ENCODE measurements at regions not wholly inside any gene's neighbourhood (a gene's known extent, or its start where the extent isn't known, plus 50 kb on each side); places are given as distances from the start of the nearest gene placed in this dataset.

DNA sequence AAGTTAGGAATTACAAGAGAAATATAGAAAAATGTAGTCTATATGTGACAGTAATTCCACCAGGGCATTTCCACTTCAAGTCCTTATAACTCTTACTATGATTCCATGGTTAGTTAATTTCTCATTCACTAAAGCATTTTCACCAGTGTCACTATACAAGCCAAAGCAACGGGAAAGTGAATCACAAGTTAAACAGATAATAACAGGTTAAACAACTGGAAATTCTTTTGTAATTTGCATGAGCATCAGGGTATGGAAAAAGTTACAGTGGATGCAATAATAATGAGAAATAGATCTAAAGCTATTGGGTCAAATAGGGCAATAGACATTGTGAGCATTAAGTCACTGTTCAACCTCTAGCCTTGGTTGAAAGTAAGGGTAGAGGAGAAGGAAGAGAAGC lies 88.9 kb upstream of the ST6GAL2 start:
- TF ChIP-seq Cebpa-rat (IDR thresholded peaks at IDR 0.05), result no peak
- H4K20me1 ChIP-seq, result no peaks in the 10 kb centered on the region
- H3K9ac ChIP-seq, result no peak overlapping the region
- peaks cover 0 to 8% (median 0%) of the 10 kb centered on the region in 10 experiments; a peak in 2 of 20 replicates for H3K4me1 ChIP-seq
- H3K4me3 ChIP-seq, result no peak overlapping the region
- no peaks in the 10 kb centered on the region for H3K27me3 ChIP-seq
- no peaks in the 10 kb centered on the region for H3K9me3 ChIP-seq (replicated peaks in 1 of 11)
- H3K4me2 ChIP-seq, result no peak overlapping the region
- no peak overlapping the region for H3K27ac ChIP-seq
- H3K36me3 ChIP-seq, result no peaks in the 10 kb centered on the region

DNA sequence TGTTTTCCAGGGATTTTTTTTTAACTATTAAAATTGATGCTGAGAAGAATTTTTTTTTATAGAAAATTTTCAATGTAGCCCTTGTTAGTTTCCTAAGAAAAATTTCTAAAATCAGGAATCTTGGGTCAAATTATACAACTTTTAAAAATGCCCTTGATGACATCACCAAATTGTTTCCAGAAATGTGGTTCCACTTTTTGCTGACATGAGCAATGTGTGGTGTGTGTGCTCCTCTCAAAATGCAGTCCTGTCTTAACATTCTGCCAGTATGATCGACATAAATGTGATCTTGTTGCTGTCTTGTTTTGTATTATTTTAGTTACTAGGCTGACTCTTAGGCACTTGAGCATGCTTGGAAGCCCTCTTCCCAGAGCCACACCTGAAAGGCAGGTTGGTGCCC lies 89.7 kb upstream of the ST6GAL2 start:
- Histone ChIP-seq H3K4me2 (peak overlapping the region in 2 of 11 experiments; percentile 4 to 45; a peak in 1 of 22 replicates), H3K4me1 (peaks cover 0 to 8% (median 0%) of the 10 kb centered on the region in 10 experiments; a peak in 2 of 20 replicates), H3K9me3 (replicated peaks in 1 of 11) (no peaks in the 10 kb centered on the region), H3K27me3 (no peaks in the 10 kb centered on the region), H3K9ac (no peak overlapping the region), H3K27ac (no peak overlapping the region), H3K36me3 (no peaks in the 10 kb centered on the region), H3K4me3 (no peak overlapping the region), H4K20me1 (no peaks in the 10 kb centered on the region)
- TF ChIP-seq Cebpa-rat (IDR thresholded peaks at IDR 0.05), result no peak

DNA sequence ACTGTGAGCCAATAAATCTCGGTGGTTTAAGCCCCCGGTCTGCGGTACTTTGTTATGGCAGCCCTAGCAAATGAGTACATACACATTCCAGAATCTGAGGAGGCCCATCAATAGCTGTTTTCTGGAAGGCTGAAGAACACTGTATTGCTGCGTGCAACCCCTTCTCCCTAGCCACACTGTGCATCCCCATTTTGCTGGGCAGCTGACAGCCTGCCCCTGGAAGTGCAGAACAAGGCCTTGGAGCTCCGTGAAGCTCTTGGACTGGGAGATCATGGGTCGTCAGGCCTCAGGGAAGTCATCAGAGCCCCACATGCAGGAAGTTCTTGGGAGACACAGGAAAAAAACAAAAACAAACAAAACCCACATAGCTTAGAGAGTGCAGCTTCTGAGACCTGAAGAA lies 90.6 kb upstream of the ST6GAL2 start:
- H3K36me3 ChIP-seq, result no peaks in the 10 kb centered on the region
- H3K27ac ChIP-seq, result no peak overlapping the region
- TF ChIP-seq Cebpa-rat (IDR thresholded peaks at IDR 0.05), result no peak

DNA sequence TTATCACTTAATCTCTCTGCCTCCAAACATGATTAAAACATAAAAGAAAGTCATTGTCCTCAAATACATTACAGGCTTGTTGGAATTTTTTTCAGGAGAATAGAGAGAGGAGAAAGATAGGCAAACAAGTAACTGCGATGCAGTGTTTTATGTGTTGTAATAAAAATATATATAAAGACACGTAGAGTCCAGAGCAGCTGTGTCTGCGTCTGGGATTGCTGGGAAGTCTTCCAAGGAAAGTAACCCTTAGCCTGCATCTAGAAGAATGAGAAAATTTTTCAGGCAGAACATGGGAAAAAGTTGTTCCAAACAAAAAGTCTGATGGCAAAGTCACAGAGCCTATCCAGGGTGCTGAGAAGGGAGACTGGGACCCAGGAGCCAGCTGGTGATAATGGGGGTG lies 91.8 kb upstream of the ST6GAL2 start:
- Histone ChIP-seq H3K9me3 (replicated peaks in 1 of 11) (no peaks in the 10 kb centered on the region), H3K4me1 (peaks cover 0 to 8% (median 0%) of the 10 kb centered on the region in 10 experiments; a peak in 2 of 20 replicates), H3K9ac (no peak overlapping the region), H3K27ac (no peak overlapping the region), H4K20me1 (no peaks in the 10 kb centered on the region), H3K4me3 (no peak overlapping the region), H3K27me3 (no peaks in the 10 kb centered on the region), H3K4me2 (no peak overlapping the region), H3K36me3 (no peaks in the 10 kb centered on the region)
- no peak for TF ChIP-seq Cebpa-rat (IDR thresholded peaks at IDR 0.05)

More for the DNA sequence above, 90.6 kb upstream of the ST6GAL2 start:
- no peak overlapping the region for H3K9ac ChIP-seq
- peaks cover 0 to 8% (median 0%) of the 10 kb centered on the region in 10 experiments; a peak in 2 of 20 replicates for H3K4me1 ChIP-seq
- no peak overlapping the region for H3K4me3 ChIP-seq
- H3K27me3 ChIP-seq, result no peaks in the 10 kb centered on the region
- H3K4me2 ChIP-seq, result no peak overlapping the region
- H3K9me3 ChIP-seq (replicated peaks in 1 of 11), result no peaks in the 10 kb centered on the region
- no peaks in the 10 kb centered on the region for H4K20me1 ChIP-seq

DNA sequence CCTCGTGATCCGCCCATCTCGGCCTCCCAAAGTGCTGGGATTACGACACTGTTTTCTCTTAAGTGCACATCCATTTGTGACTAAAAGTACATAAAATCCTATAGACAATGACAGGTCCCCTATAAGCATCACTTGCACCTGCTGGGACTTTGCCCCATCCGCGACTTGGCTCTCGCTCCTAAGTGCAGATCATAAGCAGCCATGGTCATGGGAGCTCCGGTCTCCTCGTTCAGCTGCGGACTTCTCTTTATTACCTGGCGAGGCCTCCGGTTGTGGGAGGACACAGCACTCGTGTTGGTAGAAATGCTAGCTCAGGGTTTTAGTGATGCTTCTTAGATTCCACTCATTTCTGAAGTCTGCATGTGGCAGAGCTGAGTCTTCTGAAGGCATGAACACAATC lies 92.7 kb upstream of the ST6GAL2 start:
- no peaks in the 10 kb centered on the region for H3K9me3 ChIP-seq (replicated peaks in 1 of 11)
- no peak for TF ChIP-seq Cebpa-rat (IDR thresholded peaks at IDR 0.05)
- no peaks in the 10 kb centered on the region for H3K27me3 ChIP-seq
- H4K20me1 ChIP-seq, result no peaks in the 10 kb centered on the region
- H3K4me3 ChIP-seq, result no peak overlapping the region
- peaks cover 0 to 8% (median 0%) of the 10 kb centered on the region in 10 experiments; a peak in 2 of 20 replicates for H3K4me1 ChIP-seq
- H3K36me3 ChIP-seq, result no peaks in the 10 kb centered on the region
- no peak overlapping the region for H3K27ac ChIP-seq
- H3K9ac ChIP-seq, result no peak overlapping the region
- no peak overlapping the region for H3K4me2 ChIP-seq

DNA sequence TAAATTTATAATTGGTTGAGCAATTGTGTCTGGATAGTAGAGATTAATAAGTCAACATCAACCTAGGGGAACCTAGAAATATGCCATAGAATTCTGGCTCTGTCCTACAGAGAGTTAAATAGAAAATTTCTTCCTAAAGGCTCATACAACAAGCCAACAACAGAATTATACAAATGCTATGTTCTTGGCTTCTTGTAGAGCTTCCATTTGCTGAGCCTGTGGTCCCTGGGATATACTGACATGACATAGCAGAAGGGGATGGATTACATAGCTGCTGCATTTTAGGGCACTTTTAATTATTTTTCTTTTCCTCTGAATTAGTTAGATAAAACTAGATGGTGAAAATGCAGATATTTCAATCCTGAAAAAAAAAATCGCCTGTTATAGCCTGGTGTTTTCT lies 95.5 kb upstream of the ST6GAL2 start:
- no peak overlapping the region for H3K4me3 ChIP-seq
- H3K4me2 ChIP-seq, result no peak overlapping the region
- TF ChIP-seq Cebpa-rat (IDR thresholded peaks at IDR 0.05), result no peak
- no peak overlapping the region for H3K9ac ChIP-seq
- no peaks in the 10 kb centered on the region for H3K4me1 ChIP-seq
- no peaks in the 10 kb centered on the region for H3K27me3 ChIP-seq
- no peak overlapping the region for H3K27ac ChIP-seq
- no peaks in the 10 kb centered on the region for H3K36me3 ChIP-seq
- no peaks in the 10 kb centered on the region for H3K9me3 ChIP-seq (replicated peaks in 1 of 11)
- H4K20me1 ChIP-seq, result no peaks in the 10 kb centered on the region

DNA sequence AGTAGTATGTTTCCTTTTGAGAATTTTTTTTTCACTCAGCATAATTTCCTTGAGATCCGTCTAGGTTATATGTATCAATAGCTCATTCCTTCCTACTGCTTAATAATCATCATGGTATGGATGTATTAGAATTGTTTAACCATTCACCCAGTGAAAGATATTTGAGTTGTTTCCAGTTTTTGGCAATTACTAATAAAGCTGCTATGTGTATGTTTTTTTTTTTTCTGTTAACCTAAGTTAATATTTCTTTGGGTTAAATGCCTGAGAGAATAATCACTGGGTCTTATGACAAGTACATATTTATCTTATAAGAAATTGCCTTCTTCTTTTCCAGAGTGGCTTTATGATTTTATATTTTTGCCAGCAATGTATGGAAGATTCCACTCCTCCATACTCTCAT lies 96.4 kb upstream of the ST6GAL2 start:
- no peak overlapping the region for H3K4me3 ChIP-seq
- H3K36me3 ChIP-seq, result no peaks in the 10 kb centered on the region
- no peak overlapping the region for H3K4me2 ChIP-seq
- no peak overlapping the region for H3K27ac ChIP-seq
- H3K27me3 ChIP-seq, result no peaks in the 10 kb centered on the region
- no peak for TF ChIP-seq Cebpa-rat (IDR thresholded peaks at IDR 0.05)
- no peak overlapping the region for H3K9ac ChIP-seq
- H3K4me1 ChIP-seq, result no peaks in the 10 kb centered on the region
- H4K20me1 ChIP-seq, result no peaks in the 10 kb centered on the region
- H3K9me3 ChIP-seq (replicated peaks in 1 of 11), result no peaks in the 10 kb centered on the region

DNA sequence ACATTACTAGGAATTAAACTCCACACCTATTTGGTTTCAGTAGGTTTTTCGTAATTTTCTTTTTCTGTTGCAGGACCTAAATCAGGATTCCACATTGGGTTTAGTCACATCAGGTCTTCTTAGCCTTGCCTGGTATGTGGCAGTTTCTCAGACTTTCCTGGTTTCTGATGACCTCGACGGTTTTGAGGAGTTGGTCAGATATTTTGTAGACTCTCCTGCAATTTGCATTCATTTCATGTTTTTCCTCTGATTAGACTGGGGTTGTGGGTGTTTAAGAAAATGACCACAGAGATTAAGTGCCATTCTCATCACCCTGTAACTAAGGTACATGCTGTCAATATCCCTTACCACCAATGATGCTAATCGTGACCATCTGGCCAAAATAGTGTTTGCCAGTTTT lies 97.3 kb upstream of the ST6GAL2 start:
- no peak overlapping the region for H3K4me2 ChIP-seq
- no peak overlapping the region for H3K9ac ChIP-seq
- H3K27me3 ChIP-seq, result no peaks in the 10 kb centered on the region
- H3K36me3 ChIP-seq, result no peaks in the 10 kb centered on the region
- no peaks in the 10 kb centered on the region for H4K20me1 ChIP-seq
- no peak overlapping the region for H3K4me3 ChIP-seq
- no peaks in the 10 kb centered on the region for H3K4me1 ChIP-seq
- TF ChIP-seq Cebpa-rat (IDR thresholded peaks at IDR 0.05), result no peak
- no peak overlapping the region for H3K27ac ChIP-seq
- no peaks in the 10 kb centered on the region for H3K9me3 ChIP-seq (replicated peaks in 1 of 11)

DNA sequence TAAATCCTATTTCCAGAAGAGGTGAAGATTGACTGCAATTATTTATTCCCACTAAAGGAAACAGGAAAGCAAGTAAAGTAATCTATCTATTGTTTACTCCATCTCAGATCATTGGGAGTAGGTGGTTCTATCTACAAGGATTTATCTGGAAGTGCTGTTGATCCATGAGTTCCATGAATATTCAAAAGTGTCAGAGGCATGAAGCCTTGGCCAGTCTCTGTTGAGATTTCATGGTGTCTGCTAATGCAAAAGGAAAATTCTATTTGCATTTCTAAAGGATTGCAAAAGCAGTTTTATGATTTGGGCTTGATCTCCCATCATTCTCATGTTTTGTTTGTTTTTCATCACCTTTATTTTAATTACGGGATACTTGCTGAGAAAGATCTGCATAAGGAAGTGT lies 102.4 kb upstream of the ST6GAL2 start:
- no peak overlapping the region for H3K4me2 ChIP-seq
- no peak overlapping the region for H3K4me3 ChIP-seq
- no peaks in the 10 kb centered on the region for H4K20me1 ChIP-seq
- H3K27me3 ChIP-seq, result no peaks in the 10 kb centered on the region
- H3K9me3 ChIP-seq (replicated peaks in 1 of 11), result no peaks in the 10 kb centered on the region
- H3K9ac ChIP-seq, result no peak overlapping the region
- H3K4me1 ChIP-seq, result 0 out of 20 replicates have a peak, but pooled peaks cover 0 to 9% (median 0%) of the 10 kb centered on the region in 10 experiments
- H3K27ac ChIP-seq, result no peak overlapping the region
- no peaks in the 10 kb centered on the region for H3K36me3 ChIP-seq
- TF ChIP-seq Cebpa-rat (IDR thresholded peaks at IDR 0.05), result no peak

DNA sequence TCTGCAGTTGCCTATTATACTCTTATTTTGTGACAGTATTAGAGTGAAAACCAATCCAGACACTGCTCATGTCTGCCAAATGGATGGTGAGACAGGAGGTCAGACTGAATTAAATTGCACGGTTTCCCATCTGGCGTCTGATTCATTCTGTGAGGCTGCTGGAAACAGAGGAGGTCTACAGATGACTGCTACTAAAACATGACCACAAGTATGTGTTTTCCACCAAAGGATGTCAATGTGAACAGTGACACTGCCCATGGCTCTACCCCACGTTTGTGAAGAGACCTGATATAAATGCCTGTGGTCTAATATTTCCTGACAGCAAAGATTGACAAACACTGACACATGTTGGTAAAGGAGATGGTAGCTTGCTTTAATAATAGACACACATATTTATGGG lies 104.3 kb upstream of the ST6GAL2 start:
- peaks cover 0 to 8% (median 0%) of the 10 kb centered on the region in 11 experiments; a peak in 1 of 22 replicates for H3K9me3 ChIP-seq (replicated peaks in 1 of 11)
- no peaks in the 10 kb centered on the region for H4K20me1 ChIP-seq
- H3K4me2 ChIP-seq, result no peak overlapping the region; a peak in 1 of 22 replicates
- TF ChIP-seq Cebpa-rat (IDR thresholded peaks at IDR 0.05), result no peak
- H3K4me3 ChIP-seq, result no peak overlapping the region
- H3K27ac ChIP-seq, result no peak overlapping the region
- H3K9ac ChIP-seq, result no peak overlapping the region
- H3K27me3 ChIP-seq, result no peaks in the 10 kb centered on the region
- H3K36me3 ChIP-seq, result no peaks in the 10 kb centered on the region
- peaks cover 0 to 14% (median 2%) of the 10 kb centered on the region in 10 experiments; a peak in 14 of 20 replicates for H3K4me1 ChIP-seq

Data from BLaER1 treated with 17β-estradiol and CSF1 and Interleukin-3, amounts not matched to agents 10 nM and 100 nM (cell line).